OCI-LY3 (cell line): ENCODE measurements at regions not wholly inside any gene's neighbourhood (a gene's known extent, or its start where the extent isn't known, plus 50 kb on each side); places are given as distances from the start of the nearest gene placed in this dataset.

Experiments
- H2AFZ ChIP-seq: fragments of 200-600, 300-600 bp; shearing (Covaris generic); 2 replicates; pipeline ENCODE4 v1.6.0; 2014; ENCODE audit warnings: antibody characterized with exemption, low read depth, low read length
- H3K27ac ChIP-seq: fragments of 200-600, 300-600 bp; sonication (generic); 2 replicates; pipeline ENCODE4 v1.5.1; 2014; ENCODE audit warnings: mild to moderate bottlenecking, low read length, moderate library complexity, mixed read lengths
- H3K27me3 ChIP-seq: fragments of 200-600, 300-600 bp; sonication (generic); 2 replicates; pipeline ENCODE4 v1.6.1; 2014; ENCODE audit warnings: low read depth, low read length, mixed read lengths
- H3K36me3 ChIP-seq: fragments of 200-600, 300-600 bp; sonication (generic); replicated peaks from 2 replicates; pipeline ENCODE3; 2014; ENCODE audit warnings: low read depth, low read length, mixed read lengths
- H3K4me1 ChIP-seq: fragments of 300-600, 200-600 bp; sonication (generic); 2 replicates; pipeline ENCODE4 v1.6.1; 2014; ENCODE audit warnings: low read length, mixed read lengths
- H3K4me2 ChIP-seq: fragments of 200-600, 300-600 bp; sonication (generic); 2 replicates; pipeline ENCODE4 v1.6.1; 2014; ENCODE audit warnings: low read length, mixed read lengths
- H3K4me3 ChIP-seq: fragments of 300-600, 200-600 bp; sonication (generic); 2 replicates; pipeline ENCODE4 v1.5.1; 2014; ENCODE audit warnings: antibody characterized with exemption, mild to moderate bottlenecking, low read length, moderate library complexity
- H3K79me2 ChIP-seq: fragments of 300-600, 200-600 bp; shearing (Covaris generic); 2 replicates; pipeline ENCODE4 v1.6.1; 2014; ENCODE audit warnings: mild to moderate bottlenecking, low read length, mixed read lengths
- H3K9ac ChIP-seq: fragments of 300-600, 200-600 bp; shearing (Covaris generic); 2 replicates; pipeline ENCODE4 v1.6.0; 2014; ENCODE audit warnings: mild to moderate bottlenecking, low read length, moderate library complexity
- H3K9me3 ChIP-seq: fragments of 200-600, 300-600 bp; shearing (Covaris generic); 2 replicates; pipeline ENCODE4 v1.6.1; 2014; ENCODE audit warnings: low read length, mixed read lengths; ENCODE audit not compliant: insufficient read depth
- H4K20me1 ChIP-seq: fragments of 200-600, 300-600 bp; sonication (generic); 2 replicates; pipeline ENCODE4 v1.6.1; 2016; ENCODE audit warnings: low read length, mixed read lengths; ENCODE audit not compliant: insufficient read depth
- CTCF ChIP-seq: fragments of 200-600, 300-600 bp; sonication (generic); IDR thresholded peaks from 2 replicates; pipeline ENCODE4 v1.5.1; 2014; ENCODE audit warnings: antibody characterized with exemption, low read length, low read depth
- EZH2phosphoT487 ChIP-seq: fragments of 200-600 bp; shearing (Covaris generic); IDR thresholded peaks from 2 replicates; pipeline ENCODE4 v1.6.1; 2018; ENCODE audit warnings: antibody characterized with exemption, mixed run types, low read depth

DNA sequence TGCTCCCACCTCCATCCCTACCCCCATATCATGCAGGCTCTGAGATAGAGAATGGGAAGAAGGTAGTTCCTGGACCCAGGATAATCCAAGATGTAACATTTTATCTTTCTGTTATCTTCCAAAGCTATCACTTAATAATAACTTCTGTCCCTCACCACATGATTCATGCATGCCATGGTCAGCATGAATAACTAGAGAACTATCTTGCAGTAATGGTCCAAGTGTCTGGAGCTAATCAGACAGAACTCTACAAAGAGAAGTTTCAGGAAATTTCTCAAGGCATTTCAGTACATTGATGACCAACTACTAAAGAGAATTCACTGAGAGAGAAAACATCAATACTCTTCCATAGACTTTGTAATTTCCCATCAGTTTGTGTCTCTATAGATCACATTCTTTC lies 1469.7 kb upstream of the PIK3C3 start:
- Histone ChIP-seq H3K4me1 (no peaks in the 10 kb centered on the region), H2AFZ (no peak overlapping the region), H3K27ac (no peak overlapping the region), H3K27me3 (no peaks in the 10 kb centered on the region), H3K79me2 (no peaks in the 10 kb centered on the region), H3K36me3 (no peaks in the 10 kb centered on the region), H3K9me3 (no peaks in the 10 kb centered on the region), H4K20me1 (no peaks in the 10 kb centered on the region), H3K4me3 (no peak overlapping the region), H3K9ac (no peak overlapping the region), H3K4me2 (no peak overlapping the region)
- TF ChIP-seq EZH2phosphoT487 (no peak), CTCF (no peak)

DNA sequence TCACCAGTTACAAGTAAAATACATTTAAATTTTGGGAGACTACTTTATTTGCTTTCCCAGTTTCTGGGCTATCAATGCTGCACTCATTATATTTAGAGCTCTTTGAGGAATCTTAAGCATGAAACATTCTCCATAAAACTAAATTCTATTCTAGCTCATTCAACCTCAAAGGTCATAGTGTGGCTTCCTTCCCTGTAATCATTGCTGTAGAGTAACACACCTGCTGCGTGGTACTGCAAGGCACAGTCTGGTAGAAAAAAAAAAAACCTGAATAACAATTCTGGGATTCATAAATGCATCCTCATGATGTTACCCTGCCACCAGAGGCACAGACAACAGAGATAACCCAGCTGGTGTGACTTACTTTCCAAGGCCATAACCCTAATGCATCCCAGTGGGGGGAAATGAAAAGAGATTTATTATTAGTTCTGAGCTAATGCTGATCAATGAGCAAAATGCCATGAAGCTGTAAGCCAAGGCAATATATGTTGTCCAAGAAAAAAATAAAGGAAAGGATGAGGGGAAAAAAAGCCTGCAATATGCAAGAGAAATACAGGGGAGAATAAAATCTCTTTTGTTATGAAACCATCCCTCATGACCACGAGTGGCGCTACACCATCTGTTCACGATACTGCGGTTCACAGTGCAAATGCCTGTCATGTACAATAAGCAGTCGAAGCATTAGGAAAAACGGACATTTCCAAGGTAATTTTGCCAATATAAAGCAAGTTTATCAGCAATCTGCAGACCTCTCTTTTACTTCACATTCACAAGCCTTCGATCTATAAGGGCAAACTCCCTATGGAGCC lies 1481.6 kb upstream of the PIK3C3 start:
- Histone ChIP-seq H3K9me3 (no peaks in the 10 kb centered on the region), H3K79me2 (no peaks in the 10 kb centered on the region), H3K4me1 (no peaks in the 10 kb centered on the region), H4K20me1 (no peaks in the 10 kb centered on the region), H3K27ac (no peak overlapping the region), H3K9ac (no peak overlapping the region), H3K4me2 (no peak overlapping the region), H3K4me3 (no peak overlapping the region), H3K36me3 (no peaks in the 10 kb centered on the region), H3K27me3 (no peaks in the 10 kb centered on the region), H2AFZ (no peak overlapping the region)
- no peak for TF ChIP-seq CTCF
- TF ChIP-seq EZH2phosphoT487, result no peak

- H3K4me2 ChIP-seq, result no peak overlapping the region
- TF ChIP-seq CTCF, result no peak
- TF ChIP-seq EZH2phosphoT487, result no peak
- no peaks in the 10 kb centered on the region for H3K27me3 ChIP-seq
- no peak overlapping the region for H3K9ac ChIP-seq
- no peaks in the 10 kb centered on the region for H4K20me1 ChIP-seq
- H3K79me2 ChIP-seq, result no peaks in the 10 kb centered on the region
- H3K4me3 ChIP-seq, result no peak overlapping the region
- no peaks in the 10 kb centered on the region for H3K36me3 ChIP-seq
- no peak overlapping the region for H3K27ac ChIP-seq
- H2AFZ ChIP-seq, result no peak overlapping the region
- H3K4me1 ChIP-seq, result no peaks in the 10 kb centered on the region
- no peaks in the 10 kb centered on the region for H3K9me3 ChIP-seq
These were observed 1484.3 kb upstream of the PIK3C3 start for GRCh38 chr18:40470723-40471122.

GRCh38 chr18:40469851-40470250 lies 1485.2 kb upstream of the PIK3C3 start:
- no peak overlapping the region for H3K27ac ChIP-seq
- TF ChIP-seq EZH2phosphoT487 (no peak), CTCF (no peak)
- H3K4me1 ChIP-seq, result no peaks in the 10 kb centered on the region

More at GRCh38 chr18:40469851-40470250, 1485.2 kb upstream of the PIK3C3 start:
- H3K9ac ChIP-seq, result no peak overlapping the region
- H2AFZ ChIP-seq, result no peak overlapping the region
- H3K27me3 ChIP-seq, result no peaks in the 10 kb centered on the region
- H3K79me2 ChIP-seq, result no peaks in the 10 kb centered on the region
- no peak overlapping the region for H3K4me2 ChIP-seq
- H3K9me3 ChIP-seq, result no peaks in the 10 kb centered on the region
- H3K4me3 ChIP-seq, result no peak overlapping the region
- H3K36me3 ChIP-seq, result no peaks in the 10 kb centered on the region
- H4K20me1 ChIP-seq, result no peaks in the 10 kb centered on the region
